ENCODE measurements at regions not wholly inside any gene's neighbourhood (a gene's known extent, or its start where the extent isn't known, plus 50 kb on each side); places are given as distances from the start of the nearest gene placed in this dataset.

- no peak overlapping the region for H3K4me3 ChIP-seq
- no peak for DNase-seq (ENCODE audit: low read depth in 1 of 2, low spot score in 1 of 2)
- no peak for ATAC-seq
- ChIA-PET POLR2A (no interaction called here), CTCF (no interaction called here)
- H3K4me1 ChIP-seq = no peaks in the 10 kb centered on the region
- no peak overlapping the region for H3K27ac ChIP-seq
- 23% methylated on average over 2 of the region's 2 CpGs for WGBS (ENCODE audit: missing lambda C conversion rate)
- no peak for TF ChIP-seq HDAC2 (IDR thresholded peaks at IDR 0.05)
- no peak for TF ChIP-seq MAZ (IDR thresholded peaks at IDR 0.05; ENCODE audit: borderline replicate concordance, low read depth, low read length)
- no peaks in the 10 kb centered on the region for H3K9me3 ChIP-seq
- FAIRE-seq = no peak
- H3K4me2 ChIP-seq = no peak overlapping the region
Measured at GRCh38 chr4:159904906-159905305, 802.0 kb downstream of the RAPGEF2 start.

GRCh38 chr4:159906051-159906450, 803.2 kb downstream of the RAPGEF2 start:
- TF ChIP-seq POLR2A (IDR thresholded peaks at IDR 0.05; ENCODE audit: low read length) (no peak), TFCP2L1 (CRISPR knock-in tag; IDR thresholded peaks at IDR 0.05) (no peak), JUN (IDR thresholded peaks at IDR 0.05) (no peak), PHF8 (IDR thresholded peaks at IDR 0.05; ENCODE audit: borderline replicate concordance, low read depth) (no peak)
- Histone ChIP-seq H3K27ac (no peak overlapping the region), H3K4me1 (no peaks in the 10 kb centered on the region), H3K4me2 (no peak overlapping the region), H3K9me3 (no peaks in the 10 kb centered on the region), H3K4me3 (no peak overlapping the region)
- no peak for DNase-seq (ENCODE audit: low read depth in 1 of 2, low spot score in 1 of 2)
- no peak for ATAC-seq
- no peak for FAIRE-seq
- POLR2A ChIA-PET = no interaction called here
- CTCF ChIA-PET = no interaction called here

GRCh38 chr4:159906517-159906916, 803.6 kb downstream of the RAPGEF2 start:
- H3K27ac ChIP-seq = no peak overlapping the region
- no peaks in the 10 kb centered on the region for H3K4me1 ChIP-seq
- ATAC-seq = no peak
- POLR2A ChIA-PET = no interaction called here
- CTCF ChIA-PET = no interaction called here
- H3K4me2 ChIP-seq = no peak overlapping the region
- no peak for FAIRE-seq
- DNase-seq (ENCODE audit: low read depth in 1 of 2, low spot score in 1 of 2) = no peak
- no peak for TF ChIP-seq RARB (CRISPR knock-in tag; IDR thresholded peaks at IDR 0.05)
- TF ChIP-seq RFX5 (IDR thresholded peaks at IDR 0.05) = no peak
- no peak overlapping the region for H3K4me3 ChIP-seq
- H3K9me3 ChIP-seq = no peaks in the 10 kb centered on the region

- FAIRE-seq = no peak
- no peak overlapping the region for H3K4me2 ChIP-seq
- ATAC-seq = no peak
- no peaks in the 10 kb centered on the region for H3K4me1 ChIP-seq
- CTCF ChIA-PET = no interaction called here
- POLR2A ChIA-PET = no interaction called here
- H3K4me3 ChIP-seq = no peak overlapping the region
- H3K27ac ChIP-seq = no peak overlapping the region
- DNase-seq (ENCODE audit: low read depth in 1 of 2, low spot score in 1 of 2) = no peak
- no peaks in the 10 kb centered on the region for H3K9me3 ChIP-seq
- 50% methylated on average over 3 of the region's 3 CpGs for WGBS (ENCODE audit: missing lambda C conversion rate)
- TF ChIP-seq BCL3 (IDR thresholded peaks at IDR 0.05) = no peak
- no peak for TF ChIP-seq ATOH8 (CRISPR knock-in tag; IDR thresholded peaks at IDR 0.05; ENCODE audit: low read depth)
- TF ChIP-seq HMGXB4 (CRISPR knock-in tag; IDR thresholded peaks at IDR 0.05; ENCODE audit: borderline replicate concordance) = no peak
- TF ChIP-seq NFE2L2 (conservative IDR thresholded peaks at IDR 0.05; ENCODE audit: low read length) = no peak
- TF ChIP-seq RFX5 (IDR thresholded peaks at IDR 0.05) = no peak
- no peak for TF ChIP-seq MAFK (IDR thresholded peaks at IDR 0.05; ENCODE audit: partially characterized antibody)
- TF ChIP-seq E2F6 (IDR thresholded peaks at IDR 0.05; ENCODE audit: borderline replicate concordance, low read depth) = no peak
- no peak for TF ChIP-seq SREBF2 (IDR thresholded peaks at IDR 0.05)
- TF ChIP-seq CHD4 (IDR thresholded peaks at IDR 0.05; ENCODE audit: borderline replicate concordance) = no peak
- no peak for TF ChIP-seq FOXS1 (CRISPR knock-in tag; IDR thresholded peaks at IDR 0.05)
- no peak for TF ChIP-seq CBX8 (IDR thresholded peaks at IDR 0.05)
- TF ChIP-seq ZSCAN20 (CRISPR knock-in tag; IDR thresholded peaks at IDR 0.05) = no peak
- no peak for TF ChIP-seq REST (IDR thresholded peaks at IDR 0.05)
- TF ChIP-seq EHMT2 (IDR thresholded peaks at IDR 0.05; ENCODE audit: low read depth) = no peak
- no peak for TF ChIP-seq NR3C1 (IDR thresholded peaks at IDR 0.05)
- TF ChIP-seq JUNB (IDR thresholded peaks at IDR 0.05) = no peak
- TF ChIP-seq ELK1 (IDR thresholded peaks at IDR 0.05; ENCODE audit: low read depth, low read length) = no peak
- TF ChIP-seq JUN (IDR thresholded peaks at IDR 0.05) = no peak
- TF ChIP-seq ZNF302 (CRISPR knock-in tag; IDR thresholded peaks at IDR 0.05) = no peak
Measured at GRCh38 chr4:159910721-159911120, 807.8 kb downstream of the RAPGEF2 start.
